ENCODE measurements at regions not wholly inside any gene's neighbourhood (a gene's known extent, or its start where the extent isn't known, plus 50 kb on each side); places are given as distances from the start of the nearest gene placed in this dataset.

GRCh38 chr1:25038699-25039098, 108.6 kb upstream of the RUNX3 start:
- Histone ChIP-seq H3K9me3 (no peaks in the 10 kb centered on the region), H3K36me3 (no peaks in the 10 kb centered on the region), H3K27ac (no peak overlapping the region), H3K27me3 (no peaks in the 10 kb centered on the region), H3K4me1 (no peaks in the 10 kb centered on the region), H3K4me3 (no peak overlapping the region)
- FAIRE-seq (no peak), DNase-seq (no peak), ATAC-seq (no peak)
- TF ChIP-seq CTCF (IDR thresholded peaks at IDR 0.05) = no peak
- intact Hi-C loops (cut with DNase I) = no loop called here
- WGBS, 2 donors = 51 to 66% methylated on average over 4 of the region's 4 CpGs

- 54 to 67% methylated on average over 10 to 11 of the region's 11 CpGs for WGBS, 2 donors
- intact Hi-C loops (cut with DNase I) = no loop called here
Observed at GRCh38 chr1:25037174-25038074, 107.3 kb upstream of the RUNX3 start.

GRCh38 chr1:25036117-25036546, 106.1 kb upstream of the RUNX3 start:
- H3K27ac ChIP-seq = no peak overlapping the region
- no peaks in the 10 kb centered on the region for H3K36me3 ChIP-seq
- no peaks in the 10 kb centered on the region for H3K27me3 ChIP-seq
- no peaks in the 10 kb centered on the region for H3K9me3 ChIP-seq
- DNase-seq = peak in 1 of 6 donors; percentile 1
- no peak for FAIRE-seq
- 79 to 90% methylated on average over 3 of the region's 3 CpGs for WGBS, 2 donors
- no peak for ATAC-seq
- H3K4me3 ChIP-seq = no peak overlapping the region
- intact Hi-C loops (cut with DNase I) = no loop called here
- TF ChIP-seq CTCF (IDR thresholded peaks at IDR 0.05) = no peak
- no peaks in the 10 kb centered on the region for H3K4me1 ChIP-seq

More at GRCh38 chr1:25037174-25038074, 107.3 kb upstream of the RUNX3 start:
- DNase-seq (peak in 2 of 6 donors; percentile 17 to 22), ATAC-seq (peak in 3 of 4 donors; percentile 29 to 42 (median 30)), FAIRE-seq (no peak)
- Histone ChIP-seq H3K27me3 (no peaks in the 10 kb centered on the region), H3K27ac (no peak overlapping the region), H3K4me3 (no peak overlapping the region), H3K9me3 (no peaks in the 10 kb centered on the region), H3K4me1 (no peaks in the 10 kb centered on the region), H3K36me3 (no peaks in the 10 kb centered on the region)
- peak in 1 of 4 donors; percentile 30 for TF ChIP-seq CTCF (IDR thresholded peaks at IDR 0.05)

GRCh38 chr1:25035523-25036116, 105.5 kb upstream of the RUNX3 start:
- DNase-seq (no peak), ATAC-seq (no peak), FAIRE-seq (no peak)
- H3K27ac ChIP-seq = no peak overlapping the region
- no peak overlapping the region for H3K4me3 ChIP-seq
- H3K4me1 ChIP-seq = no peaks in the 10 kb centered on the region
- H3K27me3 ChIP-seq = no peaks in the 10 kb centered on the region
- no peak for TF ChIP-seq CTCF (IDR thresholded peaks at IDR 0.05)
- intact Hi-C loops (cut with DNase I) = no loop called here
- H3K36me3 ChIP-seq = no peaks in the 10 kb centered on the region
- WGBS, 2 donors = 88 to 92% methylated on average over 1 of the region's 1 CpG
- no peaks in the 10 kb centered on the region for H3K9me3 ChIP-seq

All from pancreas (tissue), 10 donors.